Nephron progenitor cell (in vitro differentiated cells): ENCODE measurements at regions not wholly inside any gene's neighbourhood (a gene's known extent, or its start where the extent isn't known, plus 50 kb on each side); places are given as distances from the start of the nearest gene placed in this dataset.
A peak's percentile ranks its signal among the peaks of the same experiment; 100 is the strongest.

Source experiments
- DNase-seq: peaks from one replicate; pipeline ENCODE4 v3.0.0; 2021
- H3K27ac Mint-ChIP-seq: 2 replicates; pipeline ENCODE4 v1.8.0; 2021; ENCODE audit warnings: mild to moderate bottlenecking, moderate library complexity, mixed read lengths
- H3K27me3 Mint-ChIP-seq: 2 replicates; pipeline ENCODE4 v1.8.0; 2021; ENCODE audit warnings: mild to moderate bottlenecking, low read depth, mixed read lengths; ENCODE audit not compliant: poor library complexity
- H3K36me3 Mint-ChIP-seq: 2 replicates; pipeline ENCODE4 v1.8.0; 2021; ENCODE audit warnings: low read depth, mixed read lengths
- H3K4me1 Mint-ChIP-seq: 2 replicates; pipeline ENCODE4 v1.8.0; 2021; ENCODE audit warnings: mixed read lengths
- H3K4me3 Mint-ChIP-seq: 2 replicates; pipeline ENCODE4 v1.8.0; 2021; ENCODE audit warnings: mild to moderate bottlenecking, moderate library complexity, mixed read lengths
- H3K9me3 Mint-ChIP-seq: 2 replicates; pipeline ENCODE4 v1.8.0; 2021; ENCODE audit warnings: mild to moderate bottlenecking, moderate library complexity, mixed read lengths
- CTCF ChIP-seq: fragments of 200-600 bp; sonication (generic); IDR thresholded peaks from 2 replicates; pipeline ENCODE4 v1.5.0; 2021; ENCODE audit warnings: antibody characterized with exemption

- peaks cover 36% of the 10 kb centered on the region for H3K4me1 Mint-ChIP-seq
- peaks cover under 1% of the 10 kb centered on the region for H3K9me3 Mint-ChIP-seq
- TF ChIP-seq CTCF, result no peak
- H3K27ac Mint-ChIP-seq, result peak overlapping the region; percentile 57
- H3K27me3 Mint-ChIP-seq, result peaks cover 15% of the 10 kb centered on the region
- no peak overlapping the region for H3K4me3 Mint-ChIP-seq
- DNase-seq, result peak; percentile 17
- H3K36me3 Mint-ChIP-seq, result no peaks in the 10 kb centered on the region
Measured at GRCh38 chr5:1725641-1726468, 73.8 kb downstream of the MRPL36 start.

DNA sequence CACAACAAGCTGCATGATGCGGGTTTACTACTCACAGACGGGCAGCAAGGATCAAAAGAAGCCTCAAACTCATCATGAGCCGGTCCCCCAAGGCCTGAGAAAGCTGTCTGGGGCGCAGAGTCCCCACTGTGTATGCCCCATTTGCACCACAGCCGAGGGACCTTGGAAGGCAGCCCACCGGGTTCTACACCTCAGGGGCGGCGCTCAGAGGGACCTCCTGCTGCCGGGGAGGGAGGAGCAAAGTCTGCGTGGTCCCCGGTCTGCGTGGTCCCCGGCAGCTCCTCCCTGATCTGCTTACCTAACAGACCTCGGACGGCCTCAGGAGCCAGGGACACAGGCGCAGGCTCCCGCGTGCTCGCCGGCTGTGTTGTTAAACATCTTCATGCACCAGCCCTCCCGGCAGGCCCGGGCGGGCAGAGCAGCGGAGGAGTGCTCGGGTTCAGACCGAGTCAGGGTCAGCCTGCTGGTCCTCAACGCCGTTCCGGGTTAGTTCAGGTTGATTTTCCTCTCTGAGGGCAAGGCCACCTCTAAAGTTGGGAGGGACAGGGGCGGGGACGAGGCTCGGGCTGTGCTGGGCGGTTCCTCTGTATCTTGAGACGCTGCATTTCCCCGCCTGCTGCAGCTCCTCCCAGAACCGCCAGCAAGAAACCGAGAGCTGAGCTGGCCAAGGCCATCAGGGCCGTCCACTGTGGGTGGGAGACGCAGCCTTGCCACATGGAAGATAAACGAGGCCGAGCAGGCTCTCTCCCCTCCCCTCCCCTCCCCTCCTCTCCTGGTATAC lies 74.6 kb downstream of the MRPL36 start:
- Mint-ChIP-seq H3K9me3 (peaks cover 9% of the 10 kb centered on the region), H3K4me1 (peaks cover 27% of the 10 kb centered on the region), H3K27me3 (peaks cover 20% of the 10 kb centered on the region), H3K4me3 (peak overlapping the region; percentile 49), H3K36me3 (no peaks in the 10 kb centered on the region), H3K27ac (no peak overlapping the region)
- no peak for TF ChIP-seq CTCF
- peak; percentile 25 for DNase-seq

DNA sequence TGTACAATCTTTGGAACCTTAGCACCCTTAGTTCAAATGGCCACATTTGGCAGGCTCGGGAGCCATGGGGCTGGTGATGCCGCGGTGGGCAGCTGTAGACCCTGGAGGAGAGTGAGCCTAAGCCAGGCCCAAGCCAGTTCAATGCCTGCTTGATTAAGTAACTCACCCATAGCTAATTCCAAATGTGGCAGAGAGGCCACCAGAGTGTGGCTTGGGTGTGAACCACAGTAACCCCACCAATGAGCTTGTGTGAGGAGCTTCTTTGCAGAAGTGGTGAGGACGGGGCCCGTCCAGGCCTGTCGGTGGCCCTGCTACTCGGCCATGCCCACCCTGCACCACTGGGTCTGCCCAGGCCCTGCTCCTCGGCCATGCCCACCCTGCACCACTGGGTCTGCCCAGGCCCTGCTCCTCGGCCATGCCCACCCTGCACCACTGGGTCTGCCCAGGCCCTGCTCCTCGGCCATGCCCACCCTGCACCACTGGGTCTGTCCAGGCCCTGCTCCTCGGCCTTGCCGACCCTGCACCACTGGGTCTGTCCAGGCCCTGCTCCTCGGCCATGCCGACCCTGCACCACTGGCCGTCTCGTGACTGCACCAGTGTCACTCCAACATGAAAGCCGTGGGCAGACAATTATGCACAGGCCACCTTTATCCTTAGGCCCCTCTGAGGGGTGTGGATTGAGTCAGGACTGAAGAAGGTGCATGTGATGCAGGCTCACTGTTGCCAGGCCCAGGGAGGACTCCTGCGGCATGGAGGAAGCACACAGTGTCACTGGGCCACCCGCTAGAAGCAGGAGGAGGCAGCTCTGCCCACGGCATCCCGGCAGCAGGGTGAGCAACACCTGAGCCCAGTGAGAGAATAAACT lies 75.4 kb downstream of the MRPL36 start:
- Mint-ChIP-seq H3K4me3 (no peak overlapping the region), H3K27me3 (peaks cover 24% of the 10 kb centered on the region), H3K4me1 (peaks cover 27% of the 10 kb centered on the region)

DNA sequence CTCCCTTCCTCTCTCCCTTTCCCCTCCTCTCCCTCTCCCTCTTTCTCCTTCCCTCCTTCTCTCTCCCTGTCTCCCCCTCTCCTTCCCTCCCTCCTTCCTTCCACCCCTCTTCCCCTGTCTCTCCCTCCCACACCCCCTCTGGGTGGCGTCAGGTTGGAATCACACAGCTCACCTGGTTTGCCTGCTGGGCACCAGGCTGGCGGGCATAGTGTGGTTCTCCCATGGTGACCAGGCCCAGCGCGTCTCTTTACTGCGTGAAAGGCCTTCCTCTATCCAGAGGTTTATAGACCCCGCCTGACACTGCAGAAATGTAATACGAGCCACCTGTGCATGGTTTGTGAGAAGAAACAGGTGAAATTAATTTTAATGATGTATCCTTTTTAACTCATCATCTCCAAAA lies 76.2 kb downstream of the MRPL36 start:
- H3K27me3 Mint-ChIP-seq, result peaks cover 25% of the 10 kb centered on the region
- H3K4me1 Mint-ChIP-seq, result peaks cover 26% of the 10 kb centered on the region
- H3K27ac Mint-ChIP-seq, result no peak overlapping the region
- peak; percentile 2 for DNase-seq
- peaks cover 24% of the 10 kb centered on the region for H3K9me3 Mint-ChIP-seq
- H3K4me3 Mint-ChIP-seq, result no peak overlapping the region
- H3K36me3 Mint-ChIP-seq, result no peaks in the 10 kb centered on the region
- TF ChIP-seq CTCF, result no peak

More for the DNA sequence above, 75.4 kb downstream of the MRPL36 start:
- no peak overlapping the region for H3K27ac Mint-ChIP-seq
- no peaks in the 10 kb centered on the region for H3K36me3 Mint-ChIP-seq
- TF ChIP-seq CTCF, result no peak
- peaks cover 17% of the 10 kb centered on the region for H3K9me3 Mint-ChIP-seq
- DNase-seq, result peak; percentile 1

GRCh38 chr5:1722877-1723276 lies 76.8 kb downstream of the MRPL36 start:
- DNase-seq, result no peak
- TF ChIP-seq CTCF, result no peak
- H3K27me3 Mint-ChIP-seq, result peaks cover 30% of the 10 kb centered on the region

More at GRCh38 chr5:1722877-1723276, 76.8 kb downstream of the MRPL36 start:
- Mint-ChIP-seq H3K27ac (no peak overlapping the region), H3K9me3 (peaks cover 30% of the 10 kb centered on the region), H3K4me1 (peaks cover 20% of the 10 kb centered on the region), H3K36me3 (no peaks in the 10 kb centered on the region), H3K4me3 (no peak overlapping the region)
